ENCODE measurements at regions not wholly inside any gene's neighbourhood (a gene's known extent, or its start where the extent isn't known, plus 50 kb on each side); places are given as distances from the start of the nearest gene placed in this dataset.
"Not testable (repeated sequence)": the region's sequence is repeated elsewhere in the genome, so short reads cannot be mapped to it uniquely, and the experiment has no call there.

- DNase-seq (ENCODE audit: low read depth), result no peak
- H3K4me3 ChIP-seq (ENCODE audit: low read depth, low read length), result no peak overlapping the region
- TF ChIP-seq CTCF (conservative IDR thresholded peaks at IDR 0.05; ENCODE audit: low read depth, low read length), result no peak
Measured at GRCh38 chr1:234892642-234893041, 236.0 kb downstream of the TOMM20 start.

DNA sequence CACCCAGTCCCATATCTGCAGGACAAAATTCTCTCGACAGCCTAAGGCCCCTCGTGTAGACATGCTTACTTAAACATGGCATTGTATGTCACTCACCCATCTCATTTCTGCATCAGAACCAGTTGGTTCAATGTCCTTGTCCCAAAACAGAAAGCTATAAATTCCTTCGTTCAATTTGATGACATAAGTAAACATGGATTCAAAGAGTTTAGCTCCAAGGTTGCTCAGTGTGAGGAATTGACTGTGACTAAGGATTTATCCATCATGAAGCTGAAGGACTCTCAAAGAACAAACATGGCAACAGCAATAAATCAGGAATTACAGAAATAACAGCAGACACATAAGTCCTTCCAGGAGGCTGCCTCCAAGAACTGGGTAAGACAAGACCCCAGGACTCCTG is 237.2 kb downstream of the TOMM20 start:
- H3K4me3 ChIP-seq (ENCODE audit: low read depth, low read length), result no peak overlapping the region
- TF ChIP-seq CTCF (conservative IDR thresholded peaks at IDR 0.05; ENCODE audit: low read depth, low read length), result no peak
- DNase-seq (ENCODE audit: low read depth), result no peak

DNA sequence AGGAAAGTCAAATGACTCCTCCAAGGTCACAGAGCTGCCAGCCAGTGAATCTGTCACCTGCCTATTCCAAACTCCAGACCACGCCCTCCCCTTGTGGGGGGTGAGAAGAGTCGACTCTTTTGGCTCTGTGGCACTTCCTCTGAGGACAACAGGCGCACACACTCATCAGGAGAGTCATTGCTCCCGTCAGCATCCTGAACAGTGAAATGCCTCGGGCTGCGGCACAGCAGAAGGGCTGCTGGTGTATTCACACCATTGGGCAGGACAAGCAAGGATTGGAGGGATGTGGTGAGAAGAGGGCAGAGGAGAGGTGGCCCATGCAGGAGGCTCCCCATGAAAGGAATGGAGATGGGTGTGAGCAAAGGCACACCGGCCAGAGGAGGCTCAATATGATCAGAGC is 239.0 kb downstream of the TOMM20 start:
- no peak overlapping the region for H3K4me3 ChIP-seq (ENCODE audit: low read depth, low read length)
- no peak for TF ChIP-seq CTCF (conservative IDR thresholded peaks at IDR 0.05; ENCODE audit: low read depth, low read length)
- no peak for DNase-seq (ENCODE audit: low read depth)

DNA sequence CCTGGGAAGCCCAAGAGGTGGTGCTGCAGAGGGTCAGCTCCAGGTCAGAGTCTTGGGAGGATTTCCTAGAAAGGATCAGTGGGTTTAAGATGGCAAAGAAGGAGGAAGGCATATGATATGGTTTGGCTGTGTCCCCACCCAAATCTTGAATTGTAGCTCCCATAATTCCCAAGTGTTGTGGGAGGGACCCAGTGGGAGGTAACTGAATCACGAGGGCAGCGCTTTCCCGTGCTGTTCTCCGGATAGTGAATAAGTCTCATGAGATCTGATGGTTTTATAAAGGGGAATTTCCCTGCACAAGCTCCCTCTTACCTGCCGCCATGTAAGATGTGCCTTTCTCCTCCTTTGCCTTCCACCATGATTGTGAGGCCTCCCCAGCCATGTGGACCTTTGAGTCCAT is 240.4 kb downstream of the TOMM20 start:
- DNase-seq (ENCODE audit: low read depth); H3K4me3 ChIP-seq (ENCODE audit: low read depth, low read length): not testable (repeated sequence)

DNA sequence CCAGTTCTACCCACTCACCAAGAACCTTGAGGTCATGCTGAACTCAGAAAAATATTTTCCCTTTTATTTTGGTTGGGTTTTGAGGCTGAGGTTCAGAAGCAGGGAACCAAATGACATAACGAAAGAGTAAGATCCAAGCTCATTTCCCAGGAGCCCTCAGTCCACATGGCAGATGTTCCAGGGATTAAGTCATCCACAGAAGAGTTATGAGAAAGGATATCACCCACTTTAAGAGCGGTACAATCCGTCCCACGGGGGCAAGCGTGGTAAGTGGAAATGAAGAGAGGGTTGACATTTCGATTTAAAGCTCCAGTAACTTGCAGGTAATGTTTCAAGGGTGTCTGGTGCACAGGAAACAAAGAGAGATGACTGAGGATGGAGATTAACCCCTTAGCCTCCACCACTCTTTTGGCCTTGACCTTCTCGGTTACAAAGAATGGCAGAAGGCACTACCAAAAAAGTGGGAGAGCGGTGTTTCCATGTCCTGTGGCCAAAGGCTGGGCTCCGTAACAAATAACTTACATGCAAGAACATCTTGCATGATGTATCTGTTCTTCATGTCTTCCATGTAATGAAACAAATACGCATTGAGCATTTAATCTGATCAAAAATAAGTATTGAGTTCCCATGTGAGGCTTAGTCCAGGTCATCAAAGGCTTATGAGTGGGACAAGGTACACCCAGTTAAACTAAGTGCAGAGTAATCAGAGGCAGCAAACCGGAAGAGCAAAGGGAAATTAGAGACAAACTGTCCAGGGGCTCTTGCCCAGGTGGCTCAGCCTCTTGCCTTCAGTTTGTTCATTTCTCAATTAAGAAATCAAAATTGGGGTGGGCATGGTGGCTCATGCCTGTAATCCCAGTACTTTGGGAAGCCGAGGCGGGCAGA is 241.4 kb downstream of the TOMM20 start:
- TF ChIP-seq CTCF (conservative IDR thresholded peaks at IDR 0.05; ENCODE audit: low read depth, low read length), result no peak
- no peak overlapping the region for H3K4me3 ChIP-seq (ENCODE audit: low read depth, low read length)
- no peak for DNase-seq (ENCODE audit: low read depth)

- no peak overlapping the region for H3K4me3 ChIP-seq (ENCODE audit: low read depth, low read length)
- no peak for DNase-seq (ENCODE audit: low read depth)
- no peak for TF ChIP-seq CTCF (conservative IDR thresholded peaks at IDR 0.05; ENCODE audit: low read depth, low read length)
Measured at GRCh38 chr1:234886081-234886984, 242.3 kb downstream of the TOMM20 start.

GRCh38 chr1:234885601-234886000 is 243.0 kb downstream of the TOMM20 start:
- no peak for TF ChIP-seq CTCF (conservative IDR thresholded peaks at IDR 0.05; ENCODE audit: low read depth, low read length)
- DNase-seq (ENCODE audit: low read depth), result no peak

More at GRCh38 chr1:234885601-234886000, 243.0 kb downstream of the TOMM20 start:
- H3K4me3 ChIP-seq (ENCODE audit: low read depth, low read length), result no peak overlapping the region

All from epithelial cell of proximal tubule (primary cell).